ENCODE measurements at regions not wholly inside any gene's neighbourhood (a gene's known extent, or its start where the extent isn't known, plus 50 kb on each side); places are given as distances from the start of the nearest gene placed in this dataset.

DNA sequence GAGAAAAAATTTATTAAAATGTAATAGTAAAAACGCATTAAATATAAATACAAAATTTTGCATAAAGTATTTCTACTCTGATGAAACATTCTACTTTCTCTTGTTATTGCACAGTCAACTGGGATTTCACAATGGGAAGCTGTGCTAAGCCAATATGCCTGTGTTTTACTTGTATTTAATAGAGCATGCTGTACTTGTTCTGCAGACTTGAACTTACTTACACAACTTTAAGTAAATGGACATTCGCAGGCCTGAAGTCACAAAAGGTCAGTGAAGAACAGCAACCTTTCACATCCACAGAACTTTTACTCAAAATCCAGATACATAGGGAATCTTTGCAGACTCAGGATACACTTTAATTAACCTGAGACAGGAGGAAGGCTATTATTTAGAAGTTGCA, 409.5 kb downstream of the BTBD3 start:
- TF ChIP-seq, protein P1, sequence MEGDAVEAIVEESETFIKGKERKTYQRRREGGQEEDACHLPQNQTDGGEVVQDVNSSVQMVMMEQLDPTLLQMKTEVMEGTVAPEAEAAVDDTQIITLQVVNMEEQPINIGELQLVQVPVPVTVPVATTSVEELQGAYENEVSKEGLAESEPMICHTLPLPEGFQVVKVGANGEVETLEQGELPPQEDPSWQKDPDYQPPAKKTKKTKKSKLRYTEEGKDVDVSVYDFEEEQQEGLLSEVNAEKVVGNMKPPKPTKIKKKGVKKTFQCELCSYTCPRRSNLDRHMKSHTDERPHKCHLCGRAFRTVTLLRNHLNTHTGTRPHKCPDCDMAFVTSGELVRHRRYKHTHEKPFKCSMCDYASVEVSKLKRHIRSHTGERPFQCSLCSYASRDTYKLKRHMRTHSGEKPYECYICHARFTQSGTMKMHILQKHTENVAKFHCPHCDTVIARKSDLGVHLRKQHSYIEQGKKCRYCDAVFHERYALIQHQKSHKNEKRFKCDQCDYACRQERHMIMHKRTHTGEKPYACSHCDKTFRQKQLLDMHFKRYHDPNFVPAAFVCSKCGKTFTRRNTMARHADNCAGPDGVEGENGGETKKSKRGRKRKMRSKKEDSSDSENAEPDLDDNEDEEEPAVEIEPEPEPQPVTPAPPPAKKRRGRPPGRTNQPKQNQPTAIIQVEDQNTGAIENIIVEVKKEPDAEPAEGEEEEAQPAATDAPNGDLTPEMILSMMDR (conservative IDR thresholded peaks at IDR 0.05 in 1 of 2, IDR thresholded peaks at IDR 0.05 in 1 of 2; ENCODE audit: extremely low read depth in 1 of 2, insufficient read depth in 1 of 2, low read depth in 1 of 2, low read length in 2 of 2) = no peak
- no peak for TF ChIP-seq EZH2 (IDR thresholded peaks at IDR 0.05; ENCODE audit: borderline replicate concordance, low read length)
